ENCODE measurements at regions not wholly inside any gene's neighbourhood (a gene's known extent, or its start where the extent isn't known, plus 50 kb on each side); places are given as distances from the start of the nearest gene placed in this dataset.

GRCh38 chr21:31514598-31514997, 144.9 kb upstream of the SOD1 start:
- TF ChIP-seq CTCF (IDR thresholded peaks at IDR 0.05 in 4 of 5, conservative IDR thresholded peaks at IDR 0.05 in 1 of 5) (no peak), POLR2A (IDR thresholded peaks at IDR 0.05) (no peak)
